ENCODE measurements at regions not wholly inside any gene's neighbourhood (a gene's known extent, or its start where the extent isn't known, plus 50 kb on each side); places are given as distances from the start of the nearest gene placed in this dataset.

DNA sequence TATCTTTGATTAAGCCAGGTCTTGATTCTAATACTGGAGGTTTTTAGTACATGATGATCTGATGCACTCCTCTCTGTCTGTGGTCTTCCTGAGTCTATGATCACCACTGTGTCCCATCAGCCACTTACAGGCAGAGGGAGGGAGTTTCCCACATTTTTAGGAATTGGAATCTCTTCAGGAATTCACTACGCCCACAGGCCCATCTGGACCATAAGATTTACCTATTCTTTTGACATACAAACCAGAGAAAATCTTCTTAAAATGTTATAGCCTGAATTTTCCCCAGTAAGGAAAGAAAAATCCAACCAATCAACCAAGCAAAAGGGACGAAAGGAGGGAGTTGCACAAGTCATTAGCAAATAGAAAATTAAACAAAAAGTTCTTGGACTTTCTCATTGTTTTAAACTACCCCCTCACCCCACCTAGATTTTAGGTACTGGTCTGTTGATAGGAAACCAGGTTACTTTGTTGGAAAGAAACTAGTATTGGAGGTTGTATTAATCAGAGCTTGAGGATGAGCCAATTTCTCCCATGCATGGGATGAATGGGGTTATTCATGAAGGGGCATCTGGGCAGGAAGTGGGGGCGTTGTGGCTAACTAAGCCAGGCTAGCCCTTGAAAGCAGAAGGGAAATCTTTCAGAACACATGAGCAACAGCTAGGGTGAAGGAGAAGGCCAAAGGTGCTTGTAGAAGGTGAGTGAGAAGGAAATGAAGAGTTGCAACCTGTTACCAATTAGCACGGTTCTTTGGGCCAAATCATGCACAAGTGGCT is 328.2 kb upstream of the MEX3C start:
- TF ChIP-seq FOXM1 (IDR thresholded peaks at IDR 0.05; ENCODE audit: borderline replicate concordance) (no peak), TARDBP (IDR thresholded peaks at IDR 0.05) (no peak), L3MBTL2 (conservative IDR thresholded peaks at IDR 0.05) (no peak), SP1 (IDR thresholded peaks at IDR 0.05) (no peak), ELF4 (IDR thresholded peaks at IDR 0.05) (no peak)
